Kidney epithelial cell (primary cell): ENCODE measurements at regions not wholly inside any gene's neighbourhood (a gene's known extent, or its start where the extent isn't known, plus 50 kb on each side); places are given as distances from the start of the nearest gene placed in this dataset.

Experiments used
- DNase-seq: peaks from one replicate; pipeline ENCODE4 v3.0.0-alpha.2; 2010; ENCODE audit warnings: low read depth
- H3K27me3 ChIP-seq: 2 replicates; pipeline ENCODE4 v1.6.0; 2011; ENCODE audit warnings: low read length; ENCODE audit not compliant: control insufficient read depth, insufficient read depth
- H3K36me3 ChIP-seq: 2 replicates; pipeline ENCODE4 v1.5.1; 2011; ENCODE audit warnings: low read length; ENCODE audit not compliant: control insufficient read depth, insufficient read depth
- H3K4me3 ChIP-seq: 2 replicates; pipeline ENCODE4 v1.5.1; 2011; ENCODE audit warnings: low read depth, mild to moderate bottlenecking, control low read depth, low read length
- TF ChIP-seq, protein P1 (sequence below): IDR thresholded peaks from 2 replicates; pipeline ENCODE4 v1.5.1; 2011; ENCODE audit warnings: mild to moderate bottlenecking, moderate library complexity, low read length, control low read depth, inconsistent platforms; ENCODE audit not compliant: insufficient read depth, poor library complexity, severe bottlenecking

DNA sequence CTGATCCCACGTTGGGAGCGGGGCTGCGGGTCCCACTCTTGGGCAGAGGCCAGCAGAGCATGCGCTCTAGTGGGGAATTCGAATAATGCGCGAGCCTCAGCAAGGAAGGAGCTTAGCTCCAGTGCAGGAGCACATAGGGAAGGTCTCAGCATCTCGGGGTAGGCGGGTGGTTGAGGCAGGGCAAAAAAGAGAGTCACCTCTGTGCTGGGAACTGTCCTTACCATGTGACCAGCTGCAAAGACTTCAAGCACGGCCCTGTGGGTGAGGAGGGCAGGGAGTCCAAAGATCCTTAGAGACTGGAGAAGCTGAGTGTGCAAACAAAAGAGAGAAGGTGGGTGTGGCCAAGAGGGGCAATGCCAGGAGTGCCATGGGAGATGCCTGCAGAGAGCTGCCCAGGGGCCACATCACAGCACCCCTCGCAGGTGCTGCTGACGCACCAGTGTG, 79.2 kb upstream of the CD93 start:
- TF ChIP-seq, protein P1, sequence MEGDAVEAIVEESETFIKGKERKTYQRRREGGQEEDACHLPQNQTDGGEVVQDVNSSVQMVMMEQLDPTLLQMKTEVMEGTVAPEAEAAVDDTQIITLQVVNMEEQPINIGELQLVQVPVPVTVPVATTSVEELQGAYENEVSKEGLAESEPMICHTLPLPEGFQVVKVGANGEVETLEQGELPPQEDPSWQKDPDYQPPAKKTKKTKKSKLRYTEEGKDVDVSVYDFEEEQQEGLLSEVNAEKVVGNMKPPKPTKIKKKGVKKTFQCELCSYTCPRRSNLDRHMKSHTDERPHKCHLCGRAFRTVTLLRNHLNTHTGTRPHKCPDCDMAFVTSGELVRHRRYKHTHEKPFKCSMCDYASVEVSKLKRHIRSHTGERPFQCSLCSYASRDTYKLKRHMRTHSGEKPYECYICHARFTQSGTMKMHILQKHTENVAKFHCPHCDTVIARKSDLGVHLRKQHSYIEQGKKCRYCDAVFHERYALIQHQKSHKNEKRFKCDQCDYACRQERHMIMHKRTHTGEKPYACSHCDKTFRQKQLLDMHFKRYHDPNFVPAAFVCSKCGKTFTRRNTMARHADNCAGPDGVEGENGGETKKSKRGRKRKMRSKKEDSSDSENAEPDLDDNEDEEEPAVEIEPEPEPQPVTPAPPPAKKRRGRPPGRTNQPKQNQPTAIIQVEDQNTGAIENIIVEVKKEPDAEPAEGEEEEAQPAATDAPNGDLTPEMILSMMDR: no peak
- H3K27me3 ChIP-seq: no peaks in the 10 kb centered on the region
- H3K36me3 ChIP-seq: no peaks in the 10 kb centered on the region
- H3K4me3 ChIP-seq: no peak overlapping the region
- DNase-seq: no peak

DNA sequence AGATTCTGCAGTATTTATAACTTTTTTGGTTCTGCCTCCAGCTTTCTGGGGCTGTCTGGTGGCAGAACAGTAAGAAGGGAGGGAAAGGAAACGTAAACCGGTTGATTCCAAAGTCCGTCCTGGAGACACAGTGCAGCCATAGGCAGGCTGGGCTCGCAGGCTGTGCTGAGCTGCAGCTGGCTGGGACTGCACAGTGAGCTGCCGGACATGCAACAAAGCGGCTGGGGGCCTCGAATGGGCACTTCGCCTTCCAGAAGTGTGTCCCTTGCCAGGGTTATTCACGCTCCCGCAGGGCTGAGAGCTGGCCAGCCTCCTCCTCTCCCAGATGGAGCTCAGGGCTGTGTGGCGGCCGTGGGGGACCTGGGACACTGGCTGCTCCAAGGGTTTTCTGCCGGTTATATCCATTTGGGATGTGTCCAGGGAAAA, 78.1 kb upstream of the CD93 start:
- no peak for DNase-seq
- TF ChIP-seq, protein P1: no peak
- H3K36me3 ChIP-seq: no peaks in the 10 kb centered on the region
- no peaks in the 10 kb centered on the region for H3K27me3 ChIP-seq
- H3K4me3 ChIP-seq: no peak overlapping the region

DNA sequence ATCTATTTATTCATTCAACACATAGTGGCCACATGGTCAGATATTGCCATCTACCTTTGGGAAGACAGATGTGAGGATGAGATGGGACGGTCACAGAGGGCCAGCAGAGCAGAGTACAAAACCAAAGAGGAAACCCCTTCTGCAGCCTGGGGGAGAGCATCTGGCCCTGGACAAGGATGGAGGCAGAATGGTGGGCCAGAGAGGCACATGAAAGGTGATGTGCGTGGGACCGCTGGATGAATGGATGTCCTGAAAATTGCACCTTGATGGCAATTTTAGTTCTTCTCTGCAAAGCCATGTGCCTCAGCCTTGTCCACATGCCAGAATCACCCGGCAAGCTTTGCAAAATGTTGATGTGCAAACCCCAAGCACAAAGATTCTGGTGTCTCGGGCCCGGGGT, 77.4 kb upstream of the CD93 start:
- H3K4me3 ChIP-seq: no peak overlapping the region
- TF ChIP-seq, protein P1: no peak
- no peak for DNase-seq
- H3K36me3 ChIP-seq: no peaks in the 10 kb centered on the region
- no peaks in the 10 kb centered on the region for H3K27me3 ChIP-seq

DNA sequence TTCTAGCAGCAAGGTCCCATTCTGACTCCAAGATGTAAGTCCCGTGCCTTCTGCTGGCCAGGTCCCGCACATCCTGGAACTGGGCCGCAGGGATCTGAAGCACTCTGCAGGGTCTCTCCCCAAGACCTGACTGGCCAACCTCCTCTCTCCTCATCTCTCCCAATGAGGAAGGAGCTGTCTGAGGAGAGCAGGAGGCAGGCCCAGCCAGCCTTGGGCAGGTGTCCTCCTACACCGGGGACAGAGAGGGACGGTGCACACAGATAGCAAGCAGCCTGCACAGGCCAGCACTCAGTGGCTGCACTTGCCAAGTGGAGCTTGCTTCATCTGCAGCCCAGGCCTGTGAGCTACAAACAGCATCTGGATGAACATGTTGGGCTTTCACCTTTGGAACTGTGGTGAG, 76.8 kb upstream of the CD93 start:
- DNase-seq: no peak
- no peak overlapping the region for H3K4me3 ChIP-seq
- no peaks in the 10 kb centered on the region for H3K36me3 ChIP-seq
- TF ChIP-seq, protein P1: no peak
- no peaks in the 10 kb centered on the region for H3K27me3 ChIP-seq

DNA sequence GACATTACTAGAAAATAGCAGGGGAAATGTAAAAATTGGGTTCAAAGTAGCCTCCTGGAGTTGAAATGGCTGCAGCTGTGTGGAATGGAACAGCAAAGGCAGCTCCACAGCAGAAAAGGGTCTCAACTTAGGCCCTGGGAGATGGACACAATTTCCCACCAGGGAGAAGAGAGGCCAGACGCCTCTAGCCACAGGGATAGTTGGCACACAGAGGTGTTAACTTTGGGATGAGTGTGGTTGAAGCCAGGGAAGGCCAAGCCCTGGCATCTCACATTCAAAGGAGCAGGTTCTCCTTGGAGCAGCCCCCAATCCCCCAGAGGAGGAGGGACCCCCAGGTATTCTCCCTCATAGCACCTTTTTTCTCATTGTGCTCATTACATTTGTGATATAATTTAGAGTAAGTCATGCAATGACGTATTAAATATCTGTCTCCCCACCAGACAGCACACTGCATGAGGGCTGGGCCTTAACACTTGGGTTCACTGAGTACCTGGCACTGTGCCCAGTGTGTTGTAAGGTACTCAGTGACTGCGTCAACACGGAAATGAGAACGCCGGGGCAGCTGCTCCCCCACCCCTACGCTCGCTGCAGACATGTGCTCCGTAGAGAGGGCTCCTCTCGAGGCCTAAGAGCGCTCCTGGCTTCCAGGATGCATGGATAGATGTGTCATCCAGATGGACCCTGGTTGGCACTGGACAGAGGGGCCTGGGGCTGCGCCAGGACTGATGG, 76.0 kb upstream of the CD93 start:
- DNase-seq: peak; percentile 63
- TF ChIP-seq, protein P1: no peak
- no peaks in the 10 kb centered on the region for H3K36me3 ChIP-seq
- no peaks in the 10 kb centered on the region for H3K27me3 ChIP-seq
- H3K4me3 ChIP-seq: no peak overlapping the region
